ENCODE measurements at regions not wholly inside any gene's neighbourhood (a gene's known extent, or its start where the extent isn't known, plus 50 kb on each side); places are given as distances from the start of the nearest gene placed in this dataset.

DNA sequence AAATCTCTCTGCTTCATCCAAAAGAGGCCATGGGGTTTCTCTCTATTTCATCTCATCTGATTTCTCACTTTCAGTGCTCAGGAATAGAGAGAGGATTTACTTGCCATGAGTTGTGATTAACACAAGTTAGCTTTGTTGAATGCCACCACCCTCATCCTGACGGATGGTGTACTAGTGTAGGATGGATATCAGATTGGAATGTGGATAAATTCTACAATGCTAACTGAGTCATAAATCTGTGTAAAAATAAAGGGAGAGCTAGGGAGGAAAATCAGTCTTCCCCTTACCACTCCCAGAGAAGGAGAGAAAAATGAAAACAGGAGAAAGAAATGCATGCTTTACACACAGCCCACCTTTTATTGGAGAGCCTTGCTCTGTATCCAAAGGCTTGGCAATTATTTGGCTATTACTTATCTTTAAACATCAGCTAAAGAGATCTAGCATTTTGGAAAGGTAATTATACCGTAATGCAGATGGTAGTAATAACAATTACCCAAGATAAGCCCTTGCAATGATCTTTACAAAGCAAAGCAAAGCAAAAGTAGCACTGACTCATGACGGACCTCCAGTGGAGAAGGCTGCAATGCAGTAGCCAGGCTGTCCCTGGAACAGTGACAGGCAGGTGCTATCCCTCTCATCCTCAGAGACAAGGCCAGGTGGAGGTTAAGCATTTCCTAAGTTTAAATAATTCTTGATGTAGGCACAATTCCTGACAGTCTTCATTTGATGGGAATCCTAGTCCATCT is 306.3 kb upstream of the PPARGC1A start:
- no peak overlapping the region for H3K4me3 Mint-ChIP-seq
- H3K36me3 Mint-ChIP-seq (ENCODE audit: low read depth): no peaks in the 10 kb centered on the region
- no peaks in the 10 kb centered on the region for H3K9me3 Mint-ChIP-seq
- no peak overlapping the region for H3K27ac Mint-ChIP-seq (ENCODE audit: unreplicated experiment)
- TF ChIP-seq CTCF (conservative IDR thresholded peaks at IDR 0.05): no peak
- no peaks in the 10 kb centered on the region for H3K27me3 Mint-ChIP-seq (ENCODE audit: low read depth)
- DNase-seq (ENCODE audit: low read depth, low spot score): no peak
- peaks cover under 1% of the 10 kb centered on the region for H3K4me1 Mint-ChIP-seq

DNA sequence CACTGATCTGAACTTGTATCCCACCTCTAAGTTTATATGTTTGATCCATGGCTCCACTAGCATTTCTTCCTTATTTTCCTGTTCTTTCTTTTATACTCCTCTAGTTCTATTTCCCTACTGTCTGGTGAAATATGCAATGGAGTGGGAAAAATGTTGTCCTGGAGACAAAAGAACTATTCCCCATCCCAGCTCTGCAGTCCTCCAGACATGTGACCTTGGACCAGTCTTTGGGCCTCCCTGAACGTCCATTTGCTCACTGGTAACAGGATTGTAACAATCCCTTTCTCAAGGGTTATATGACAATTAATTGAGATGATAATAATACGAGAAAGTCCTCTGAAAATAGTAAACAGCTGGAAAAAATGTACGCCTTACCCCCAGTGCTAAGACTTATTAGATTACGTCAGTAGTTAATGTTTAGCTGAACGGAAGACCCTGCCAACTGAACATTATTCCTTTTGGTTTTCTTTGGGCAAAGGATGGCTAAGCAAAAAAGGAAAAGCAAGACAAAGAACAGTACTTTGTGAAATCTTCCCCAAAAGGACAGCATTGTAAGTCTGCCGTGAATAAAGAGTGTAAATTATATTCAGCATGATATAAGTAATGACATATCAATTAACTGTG is 302.3 kb upstream of the PPARGC1A start:
- Mint-ChIP-seq H3K4me3 (no peak overlapping the region), H3K9me3 (no peaks in the 10 kb centered on the region), H3K27me3 (ENCODE audit: low read depth) (no peaks in the 10 kb centered on the region), H3K27ac (ENCODE audit: unreplicated experiment) (no peak overlapping the region), H3K36me3 (ENCODE audit: low read depth) (no peaks in the 10 kb centered on the region), H3K4me1 (peaks cover 8% of the 10 kb centered on the region)
- DNase-seq (ENCODE audit: low read depth, low spot score): no peak
- no peak for TF ChIP-seq CTCF (conservative IDR thresholded peaks at IDR 0.05)

GRCh38 chr4:24190761-24191695 is 301.2 kb upstream of the PPARGC1A start:
- Mint-ChIP-seq H3K4me1 (peaks cover 8% of the 10 kb centered on the region), H3K4me3 (no peak overlapping the region), H3K27me3 (ENCODE audit: low read depth) (no peaks in the 10 kb centered on the region), H3K27ac (ENCODE audit: unreplicated experiment) (no peak overlapping the region), H3K9me3 (no peaks in the 10 kb centered on the region), H3K36me3 (ENCODE audit: low read depth) (no peaks in the 10 kb centered on the region)
- TF ChIP-seq CTCF (conservative IDR thresholded peaks at IDR 0.05): no peak
- DNase-seq (ENCODE audit: low read depth, low spot score): no peak

GRCh38 chr4:24188459-24188858 is 298.6 kb upstream of the PPARGC1A start:
- H3K4me1 Mint-ChIP-seq: peaks cover 8% of the 10 kb centered on the region
- H3K36me3 Mint-ChIP-seq (ENCODE audit: low read depth): no peaks in the 10 kb centered on the region
- TF ChIP-seq CTCF (conservative IDR thresholded peaks at IDR 0.05): no peak
- H3K27ac Mint-ChIP-seq (ENCODE audit: unreplicated experiment): no peak overlapping the region
- H3K9me3 Mint-ChIP-seq: no peaks in the 10 kb centered on the region
- no peak for DNase-seq (ENCODE audit: low read depth, low spot score)
- H3K27me3 Mint-ChIP-seq (ENCODE audit: low read depth): no peaks in the 10 kb centered on the region
- no peak overlapping the region for H3K4me3 Mint-ChIP-seq

DNA sequence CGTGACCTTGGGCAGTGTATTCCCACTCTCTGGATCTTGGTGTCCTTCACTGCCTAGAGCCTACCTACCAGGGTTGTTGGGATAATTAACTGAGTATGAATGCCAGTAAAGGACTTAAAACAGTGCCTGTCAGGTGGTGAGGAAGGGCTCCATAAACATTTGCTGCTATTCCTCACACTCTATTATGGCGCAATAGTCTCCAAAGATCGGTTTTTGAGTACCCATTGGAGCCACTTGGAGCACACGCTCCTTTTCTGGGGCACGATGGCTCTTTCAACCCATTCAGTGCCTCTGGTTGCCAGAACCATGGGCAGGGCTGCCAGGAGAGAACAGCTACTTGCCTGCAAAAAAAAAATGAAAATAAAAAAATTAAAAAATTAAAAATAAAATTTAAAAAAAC is 296.6 kb upstream of the PPARGC1A start:
- H3K4me1 Mint-ChIP-seq: peaks cover 8% of the 10 kb centered on the region
- H3K27ac Mint-ChIP-seq (ENCODE audit: unreplicated experiment): no peak overlapping the region
- H3K27me3 Mint-ChIP-seq (ENCODE audit: low read depth): no peaks in the 10 kb centered on the region
- H3K9me3 Mint-ChIP-seq: no peaks in the 10 kb centered on the region
- no peak for TF ChIP-seq CTCF (conservative IDR thresholded peaks at IDR 0.05)
- H3K4me3 Mint-ChIP-seq: no peak overlapping the region
- no peaks in the 10 kb centered on the region for H3K36me3 Mint-ChIP-seq (ENCODE audit: low read depth)
- DNase-seq (ENCODE audit: low read depth, low spot score): no peak
